ENCODE measurements at regions not wholly inside any gene's neighbourhood (a gene's known extent, or its start where the extent isn't known, plus 50 kb on each side); places are given as distances from the start of the nearest gene placed in this dataset.

DNA sequence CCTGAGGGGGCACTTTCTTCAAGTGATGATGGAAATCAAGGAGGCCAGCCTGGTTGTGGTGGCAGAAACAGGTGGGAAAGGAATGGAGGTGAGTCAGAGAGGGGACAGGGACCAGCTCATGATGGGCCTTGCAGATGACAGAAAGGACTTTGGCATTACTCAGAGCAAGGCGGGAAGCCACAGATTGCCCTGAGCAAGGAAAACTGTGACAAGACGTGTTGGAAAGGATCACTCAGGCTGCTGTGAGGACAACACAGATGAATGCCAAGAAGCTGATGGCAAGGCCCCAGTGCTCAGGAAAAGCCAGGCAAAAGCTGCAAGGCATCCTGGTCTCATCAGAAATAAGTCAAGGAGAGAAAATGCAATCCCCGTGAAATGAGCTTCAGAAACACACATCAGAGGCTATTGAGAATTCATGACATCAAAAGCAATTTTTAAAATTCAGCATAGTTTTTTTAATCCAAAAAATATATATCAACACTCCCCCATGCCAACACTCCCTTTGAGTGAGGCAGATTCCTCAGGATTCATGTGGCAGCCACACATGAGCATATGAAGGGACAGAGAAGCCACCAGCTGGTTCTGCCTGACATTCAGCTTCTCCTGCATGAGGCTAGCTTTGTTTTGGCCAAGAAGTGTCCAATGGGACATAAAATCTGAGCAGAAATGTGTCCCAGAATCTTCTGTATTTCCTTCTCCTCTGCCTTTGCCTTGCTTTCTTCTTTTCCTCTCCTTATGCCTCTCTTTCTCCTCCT lies 244.5 kb upstream of the MYO3A start:
- TF ChIP-seq, protein P1, sequence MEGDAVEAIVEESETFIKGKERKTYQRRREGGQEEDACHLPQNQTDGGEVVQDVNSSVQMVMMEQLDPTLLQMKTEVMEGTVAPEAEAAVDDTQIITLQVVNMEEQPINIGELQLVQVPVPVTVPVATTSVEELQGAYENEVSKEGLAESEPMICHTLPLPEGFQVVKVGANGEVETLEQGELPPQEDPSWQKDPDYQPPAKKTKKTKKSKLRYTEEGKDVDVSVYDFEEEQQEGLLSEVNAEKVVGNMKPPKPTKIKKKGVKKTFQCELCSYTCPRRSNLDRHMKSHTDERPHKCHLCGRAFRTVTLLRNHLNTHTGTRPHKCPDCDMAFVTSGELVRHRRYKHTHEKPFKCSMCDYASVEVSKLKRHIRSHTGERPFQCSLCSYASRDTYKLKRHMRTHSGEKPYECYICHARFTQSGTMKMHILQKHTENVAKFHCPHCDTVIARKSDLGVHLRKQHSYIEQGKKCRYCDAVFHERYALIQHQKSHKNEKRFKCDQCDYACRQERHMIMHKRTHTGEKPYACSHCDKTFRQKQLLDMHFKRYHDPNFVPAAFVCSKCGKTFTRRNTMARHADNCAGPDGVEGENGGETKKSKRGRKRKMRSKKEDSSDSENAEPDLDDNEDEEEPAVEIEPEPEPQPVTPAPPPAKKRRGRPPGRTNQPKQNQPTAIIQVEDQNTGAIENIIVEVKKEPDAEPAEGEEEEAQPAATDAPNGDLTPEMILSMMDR (conservative IDR thresholded peaks at IDR 0.05; ENCODE audit: low read length) = no peak
- TF ChIP-seq EZH2phosphoT487 (IDR thresholded peaks at IDR 0.05; ENCODE audit: borderline replicate concordance, low read depth, low read length) = no peak

Measured in OCI-LY7 (cell line).